ENCODE measurements at regions not wholly inside any gene's neighbourhood (a gene's known extent, or its start where the extent isn't known, plus 50 kb on each side); places are given as distances from the start of the nearest gene placed in this dataset.
"Not testable (repeated sequence)": the region's sequence is repeated elsewhere in the genome, so short reads cannot be mapped to it uniquely, and the experiment has no call there.

GRCh38 chr18:39611381-39612100 is 2045.9 kb upstream of the CELF4 start:
- DNase-seq = no peak

DNA sequence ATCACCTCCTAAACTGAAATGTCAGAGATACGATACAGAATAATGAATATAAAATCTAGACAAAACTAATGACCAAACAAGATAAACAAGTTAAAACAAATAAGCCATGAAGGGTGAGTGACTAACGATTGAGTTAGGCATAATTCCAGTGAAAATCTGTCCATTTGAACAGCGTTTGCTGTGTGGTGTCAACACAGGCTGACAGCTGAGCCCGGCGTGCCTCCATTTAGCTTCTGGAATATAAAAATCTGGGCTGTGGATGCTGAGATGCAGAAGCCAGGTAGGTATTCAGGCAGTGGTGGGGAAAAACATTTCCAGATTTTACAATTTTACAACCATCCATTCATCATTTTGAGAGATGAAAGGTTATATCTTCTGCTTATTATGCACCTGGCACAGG is 2041.4 kb upstream of the CELF4 start:
- DNase-seq = no peak

- no peak for DNase-seq
Observed at GRCh38 chr18:39604836-39605235, 2039.2 kb upstream of the CELF4 start.

DNA sequence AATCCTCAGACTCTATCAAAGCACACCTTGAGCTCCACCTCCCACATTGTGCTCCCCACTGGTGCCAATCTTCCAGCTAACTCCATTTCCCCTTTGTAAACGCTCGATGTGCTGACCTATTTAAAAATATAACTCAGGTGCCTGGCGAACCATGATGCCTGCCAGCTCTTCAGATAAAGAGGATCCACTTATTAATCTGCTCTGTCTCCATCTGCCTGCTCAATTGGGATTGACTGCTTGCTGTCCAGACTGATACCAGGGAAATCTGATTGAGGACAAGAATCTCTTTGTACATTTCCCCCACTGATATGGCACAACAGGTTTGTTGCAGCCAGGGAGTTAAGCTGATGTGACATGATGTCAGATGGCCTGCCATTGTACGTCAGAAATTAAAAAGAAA is 2036.5 kb upstream of the CELF4 start:
- DNase-seq = no peak

DNA sequence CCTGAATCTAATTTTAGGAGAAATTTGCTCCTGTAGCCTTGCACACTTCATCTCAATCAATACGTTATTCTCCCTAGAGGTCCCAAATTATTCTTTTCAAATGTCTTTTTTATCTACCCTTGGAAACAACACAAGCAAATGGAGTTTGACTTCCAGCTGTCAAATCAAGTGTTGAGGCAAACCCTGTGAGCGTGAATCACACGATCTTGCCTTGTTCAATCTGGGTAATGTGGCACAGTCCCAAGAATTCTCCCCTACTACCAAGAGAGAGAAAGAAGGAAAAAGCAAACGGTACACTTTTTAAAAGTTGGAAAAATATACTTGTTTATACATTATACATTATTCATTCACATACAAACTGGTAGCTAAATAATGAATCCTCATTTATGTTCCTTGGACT is 2035.3 kb upstream of the CELF4 start:
- no peak for DNase-seq

DNA sequence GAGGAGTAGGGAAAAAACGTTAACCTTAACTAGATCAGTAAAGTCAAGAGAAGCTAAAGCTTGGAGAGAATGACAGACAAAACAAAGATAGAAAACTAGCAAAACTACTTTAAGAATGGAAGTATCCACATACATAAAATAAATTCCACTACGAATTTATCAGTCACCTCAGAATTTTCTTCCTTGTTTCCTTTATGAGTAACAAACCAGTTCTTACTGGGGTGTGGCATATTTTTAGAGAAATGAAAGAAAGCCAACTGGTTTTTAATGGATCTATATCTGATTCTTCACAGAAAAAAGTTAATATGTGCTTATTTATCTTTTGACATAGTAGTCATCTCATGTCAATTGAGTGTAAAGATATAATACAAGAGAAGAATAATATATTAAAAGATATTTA is 2033.7 kb upstream of the CELF4 start:
- DNase-seq = no peak

DNA sequence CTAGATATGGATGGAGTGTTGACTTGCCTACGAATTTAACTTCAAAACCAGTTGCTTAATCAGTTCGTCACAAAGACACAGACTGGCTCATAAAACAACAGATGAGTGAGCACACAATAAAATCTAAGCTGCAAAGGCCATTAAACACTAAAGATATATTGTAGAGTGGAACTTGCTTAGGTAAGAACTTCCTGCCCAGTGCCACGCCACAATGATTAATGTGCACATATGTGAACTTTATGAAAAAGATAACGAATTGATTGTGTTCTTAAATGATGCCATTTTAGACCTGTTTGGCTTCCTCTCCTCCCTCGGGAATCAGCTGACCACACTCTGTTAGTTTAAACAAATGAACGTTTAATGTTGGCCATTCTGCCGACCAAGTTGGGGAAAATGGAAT is 2031.3 kb upstream of the CELF4 start:
- no peak for DNase-seq

DNA sequence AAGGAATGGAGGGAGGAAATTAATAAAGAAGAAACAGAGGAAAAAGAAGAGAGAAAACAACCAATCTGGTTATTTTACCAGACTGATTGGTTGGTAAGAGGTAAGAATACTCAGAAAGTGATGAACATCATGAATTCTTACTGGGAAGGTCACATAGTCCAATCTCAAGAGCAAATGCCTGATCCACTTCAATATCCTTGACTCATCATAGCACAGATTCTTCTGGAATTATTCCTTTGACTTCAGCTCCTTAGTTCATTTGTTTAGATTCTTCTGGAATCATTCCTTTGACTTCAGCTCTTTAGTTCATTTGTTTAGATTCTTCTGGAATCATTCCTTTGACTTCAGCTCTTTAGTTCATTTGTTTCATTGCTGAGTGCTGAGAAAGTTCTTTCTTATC is 2030.6 kb upstream of the CELF4 start:
- DNase-seq = no peak

- no peak for DNase-seq
Observed at GRCh38 chr18:39594206-39594605, 2028.6 kb upstream of the CELF4 start.

DNA sequence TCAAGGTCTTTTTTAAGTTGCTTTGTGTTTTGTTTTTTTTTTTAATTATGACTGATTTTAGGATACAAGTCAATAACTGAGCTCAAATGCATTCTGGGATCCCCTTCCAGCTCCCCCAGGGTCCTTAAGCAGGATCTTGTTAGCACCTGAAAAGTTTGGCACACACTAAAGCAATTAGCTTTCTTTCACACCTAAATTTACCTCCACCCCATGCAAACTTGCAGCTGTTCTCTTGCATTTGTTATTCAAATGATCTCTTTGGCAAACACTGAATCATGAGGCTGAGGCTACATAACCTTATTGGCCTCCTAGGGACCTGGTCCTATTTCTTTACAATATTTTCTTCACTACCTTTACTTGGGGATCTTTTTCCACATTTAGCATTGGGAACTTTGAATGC is 2026.1 kb upstream of the CELF4 start:
- no peak for DNase-seq

DNA sequence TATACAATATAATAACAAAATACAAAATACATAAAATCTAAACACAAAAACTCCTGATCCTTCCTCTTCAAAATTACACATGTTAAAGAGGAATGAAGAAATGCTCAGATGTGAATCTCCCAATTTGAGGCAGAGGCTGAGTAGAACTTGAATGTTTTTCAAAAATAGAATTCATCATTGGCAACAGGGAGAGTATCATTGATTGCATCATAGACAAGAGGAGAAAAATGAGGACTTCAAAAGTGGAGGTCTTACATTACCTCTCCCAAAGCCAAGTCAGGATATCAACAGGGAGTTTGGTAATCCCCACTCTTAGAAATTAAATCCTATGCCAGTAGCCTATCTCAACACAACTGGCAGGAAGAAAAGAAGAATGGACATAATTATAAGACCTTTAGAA is 2023.9 kb upstream of the CELF4 start:
- DNase-seq = no peak

- DNase-seq = no peak
Observed at GRCh38 chr18:39587586-39587985, 2022.0 kb upstream of the CELF4 start.

DNA sequence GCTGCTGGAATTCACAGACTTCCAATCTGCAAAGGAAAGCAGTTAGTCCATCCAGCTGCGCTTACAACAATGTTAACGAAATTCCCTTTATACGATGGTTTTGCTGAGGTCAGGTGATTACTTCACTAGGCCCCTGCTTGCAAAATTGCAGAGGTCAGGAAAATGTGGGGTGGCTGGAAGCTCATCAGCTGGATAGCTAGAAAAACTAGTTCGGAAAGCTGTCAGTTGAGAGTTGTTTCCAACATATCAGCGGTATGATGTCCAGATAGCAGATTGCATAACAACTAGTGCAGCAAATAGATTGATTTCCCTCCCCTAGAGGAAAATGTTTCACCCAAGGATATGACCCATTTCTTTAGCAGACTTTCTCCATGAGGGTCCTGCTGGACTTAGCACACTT is 2021.1 kb upstream of the CELF4 start:
- no peak for DNase-seq

DNA sequence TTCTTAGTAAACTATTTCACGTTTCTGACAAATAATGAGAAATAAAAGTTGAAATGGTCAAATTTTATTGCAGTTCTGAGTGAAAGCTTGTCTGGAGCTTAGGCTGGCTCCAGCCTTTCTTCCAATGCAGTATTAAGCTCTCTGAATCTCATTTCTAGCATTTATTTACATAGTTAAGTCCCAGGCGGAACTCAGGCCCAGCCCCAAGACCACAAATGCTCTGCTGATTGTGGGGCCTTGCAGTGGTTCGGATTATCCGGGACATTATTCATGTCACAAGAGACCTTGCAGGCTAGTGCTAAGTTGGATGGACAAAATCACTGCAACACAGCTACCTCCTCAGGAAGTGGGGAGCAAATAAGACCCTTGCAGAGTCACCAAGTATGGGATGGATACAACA is 2009.3 kb upstream of the CELF4 start:
- DNase-seq = no peak

DNA sequence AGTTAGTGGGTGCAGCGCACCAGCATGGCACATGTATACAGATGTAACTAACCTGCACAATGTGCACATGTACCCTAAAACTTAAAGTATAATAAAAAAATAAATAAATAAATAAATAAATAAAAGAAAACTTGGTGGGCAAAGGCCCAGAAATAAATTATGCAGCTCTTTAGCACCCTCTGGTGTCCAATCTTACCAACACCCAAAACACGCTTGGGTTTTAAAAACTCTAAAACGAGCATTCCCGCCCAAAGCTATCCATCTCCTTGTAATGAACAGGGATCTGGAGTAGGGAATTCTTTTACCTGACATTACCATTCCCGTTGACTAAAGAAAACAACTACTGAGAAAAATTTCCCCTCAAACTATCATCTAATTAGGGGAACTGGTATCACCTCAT is 2005.9 kb upstream of the CELF4 start:
- no peak for DNase-seq

- not testable (repeated sequence) for DNase-seq
Observed at GRCh38 chr18:39565551-39566230, 2000.1 kb upstream of the CELF4 start.

DNA sequence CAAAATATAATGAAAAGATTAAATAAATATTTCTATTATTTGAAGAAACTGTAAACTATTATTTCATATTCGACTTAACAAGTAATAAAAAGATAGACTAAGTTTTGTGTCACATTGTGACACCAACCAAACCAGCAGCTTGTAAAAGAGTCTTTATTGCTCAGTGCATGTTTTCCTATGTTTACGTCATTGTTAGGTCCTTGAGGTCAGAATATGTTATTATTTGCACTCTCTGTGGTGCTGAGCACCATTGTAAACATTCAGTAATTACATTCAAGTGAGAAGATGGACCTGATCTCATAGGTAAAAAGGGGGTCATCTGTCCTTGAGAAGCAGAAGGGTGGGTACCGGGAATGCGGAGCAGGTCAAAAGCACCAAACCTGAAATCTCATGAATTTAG is 1999.1 kb upstream of the CELF4 start:
- DNase-seq = no peak

GRCh38 chr18:39561126-39561525 is 1995.5 kb upstream of the CELF4 start:
- DNase-seq = no peak

DNA sequence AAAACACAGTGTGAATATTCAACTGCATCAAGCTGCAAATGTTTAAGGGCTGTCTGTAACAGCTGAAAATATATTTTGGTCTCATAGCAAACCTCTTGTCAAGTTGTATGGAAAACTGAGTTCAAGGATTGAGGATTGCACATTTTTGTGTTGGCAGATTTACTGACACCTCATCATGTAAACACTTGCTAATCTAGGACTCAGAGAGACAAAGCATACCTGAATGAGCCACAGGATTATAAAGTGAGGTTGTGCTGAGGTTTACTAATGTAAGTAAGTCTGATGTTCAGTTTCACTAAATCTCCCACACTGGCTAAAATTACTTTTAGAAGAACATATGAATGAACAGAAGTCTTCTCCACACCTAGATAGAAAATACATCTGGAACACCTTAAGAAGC is 1993.1 kb upstream of the CELF4 start:
- no peak for DNase-seq

GRCh38 chr18:39555496-39555895 is 1989.9 kb upstream of the CELF4 start:
- no peak for DNase-seq

- DNase-seq = no peak
Observed at GRCh38 chr18:39550701-39551100, 1985.1 kb upstream of the CELF4 start.

DNA sequence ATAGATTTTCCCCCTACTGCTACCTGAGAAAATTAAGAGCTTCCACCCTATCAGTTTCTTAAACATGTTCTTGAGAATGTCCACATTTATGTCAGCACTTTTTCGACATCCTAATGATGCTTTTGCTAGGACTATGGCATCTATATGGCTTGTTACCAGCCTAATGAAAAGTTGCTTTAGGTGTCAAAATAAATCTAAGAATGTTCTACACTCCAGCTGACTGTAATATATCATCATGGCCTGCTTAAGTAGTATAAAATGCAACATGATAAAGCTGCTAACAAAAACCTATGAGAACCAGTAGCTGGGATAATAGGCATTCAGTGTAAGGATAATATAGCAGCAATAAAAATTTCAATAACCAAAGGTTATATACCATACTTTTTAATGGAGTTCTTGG is 1983.5 kb upstream of the CELF4 start:
- no peak for DNase-seq

DNA sequence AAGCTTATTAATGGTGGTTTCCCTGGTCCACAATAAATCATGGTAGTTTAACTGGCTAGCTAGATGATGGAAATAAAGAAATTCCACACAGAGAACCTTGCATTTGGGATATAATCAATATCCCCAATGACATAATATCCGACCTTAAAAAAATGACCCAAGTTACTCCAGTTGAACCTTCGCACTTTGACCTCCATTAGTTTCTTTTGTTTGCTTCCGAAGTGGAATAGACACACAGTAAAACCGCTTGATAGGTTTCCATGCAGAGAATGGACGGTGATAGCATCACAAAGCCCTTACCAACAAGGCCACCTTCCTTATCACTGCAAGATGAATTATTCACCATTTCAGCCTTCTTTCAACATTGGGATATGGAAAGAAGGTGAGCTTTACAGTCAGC is 1966.1 kb upstream of the CELF4 start:
- DNase-seq = no peak

DNA sequence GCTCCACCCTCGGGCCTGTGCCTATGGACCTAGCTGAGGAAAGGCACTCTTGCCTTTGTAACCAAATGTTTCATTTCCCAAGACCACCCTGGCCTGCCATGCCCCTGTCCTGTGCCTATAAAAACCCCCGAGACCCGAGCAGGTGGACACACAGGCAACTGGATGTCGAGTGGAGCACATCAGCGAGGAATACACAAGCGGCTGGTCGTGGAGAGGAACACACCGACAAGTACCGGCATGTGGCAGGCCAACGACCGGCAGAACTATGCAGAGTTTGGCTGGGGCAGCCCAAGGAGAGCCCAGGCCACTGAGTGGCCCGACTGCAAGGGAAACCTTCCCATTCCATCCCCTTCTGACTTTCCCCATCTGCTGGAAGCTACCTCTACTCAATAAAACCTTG is 1963.8 kb upstream of the CELF4 start:
- DNase-seq = no peak

DNA sequence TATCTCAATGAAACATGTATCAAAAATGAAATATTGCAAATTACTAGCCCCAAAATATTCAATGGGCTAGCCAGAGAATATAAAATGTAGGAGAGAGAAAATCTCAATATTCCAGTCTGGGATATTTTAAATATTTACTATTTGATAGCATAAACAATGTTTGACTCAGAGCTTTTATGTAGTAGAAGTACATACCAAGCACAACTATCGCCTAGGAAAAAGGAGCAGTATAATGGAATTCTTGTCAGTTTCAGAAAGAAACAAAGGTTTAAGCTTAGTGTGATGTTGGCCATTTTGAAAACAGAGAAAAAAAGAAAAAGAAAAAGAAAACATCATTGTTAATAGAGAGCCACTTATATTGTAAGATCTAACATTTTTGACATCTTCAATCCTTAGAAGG is 1961.9 kb upstream of the CELF4 start:
- no peak for DNase-seq
